ENCODE measurements at regions not wholly inside any gene's neighbourhood (a gene's known extent, or its start where the extent isn't known, plus 50 kb on each side); places are given as distances from the start of the nearest gene placed in this dataset.
"Not testable (repeated sequence)": the region's sequence is repeated elsewhere in the genome, so short reads cannot be mapped to it uniquely, and the experiment has no call there.

- DNase-seq (ENCODE audit: low read depth) = no peak
These were observed 1543.0 kb downstream of the SLITRK5 start for GRCh38 chr13:89214185-89214584.

GRCh38 chr13:89215319-89215718 lies 1544.1 kb downstream of the SLITRK5 start:
- DNase-seq (ENCODE audit: low read depth) = not testable (repeated sequence)

- no peak for DNase-seq (ENCODE audit: low read depth)
These were observed 1546.6 kb downstream of the SLITRK5 start for GRCh38 chr13:89217813-89218212.

- DNase-seq (ENCODE audit: low read depth) = no peak
These were observed 1550.5 kb downstream of the SLITRK5 start for GRCh38 chr13:89221557-89222158.

GRCh38 chr13:89227356-89227755 lies 1556.2 kb downstream of the SLITRK5 start:
- no peak for DNase-seq (ENCODE audit: low read depth)

- no peak for DNase-seq (ENCODE audit: low read depth)
These were observed 1567.3 kb downstream of the SLITRK5 start for GRCh38 chr13:89238496-89238895.

- no peak for DNase-seq (ENCODE audit: low read depth)
These were observed 1568.4 kb downstream of the SLITRK5 start for GRCh38 chr13:89239361-89240127.

GRCh38 chr13:89255844-89256406 lies 1584.8 kb downstream of the SLITRK5 start:
- no peak for DNase-seq (ENCODE audit: low read depth)

GRCh38 chr13:89267734-89268133 lies 1596.6 kb downstream of the SLITRK5 start:
- no peak for DNase-seq (ENCODE audit: low read depth)

GRCh38 chr13:89269737-89270136 lies 1598.6 kb downstream of the SLITRK5 start:
- DNase-seq (ENCODE audit: low read depth) = no peak

- no peak for DNase-seq (ENCODE audit: low read depth)
These were observed 1599.6 kb downstream of the SLITRK5 start for GRCh38 chr13:89270736-89271135.

- DNase-seq (ENCODE audit: low read depth) = no peak
These were observed 1608.2 kb downstream of the SLITRK5 start for GRCh38 chr13:89279374-89279773.

GRCh38 chr13:89281331-89281730 lies 1610.2 kb downstream of the SLITRK5 start:
- no peak for DNase-seq (ENCODE audit: low read depth)

GRCh38 chr13:89282241-89282640 lies 1611.1 kb downstream of the SLITRK5 start:
- no peak for DNase-seq (ENCODE audit: low read depth)

GRCh38 chr13:89287381-89287780 lies 1616.2 kb downstream of the SLITRK5 start:
- DNase-seq (ENCODE audit: low read depth) = no peak

GRCh38 chr13:89294115-89294867 lies 1623.1 kb downstream of the SLITRK5 start:
- DNase-seq (ENCODE audit: low read depth) = no peak

GRCh38 chr13:89307278-89307677 lies 1636.1 kb downstream of the SLITRK5 start:
- no peak for DNase-seq (ENCODE audit: low read depth)

GRCh38 chr13:89310943-89311672 lies 1639.9 kb downstream of the SLITRK5 start:
- no peak for DNase-seq (ENCODE audit: low read depth)

- DNase-seq (ENCODE audit: low read depth) = no peak
These were observed 1644.1 kb downstream of the SLITRK5 start for GRCh38 chr13:89315287-89315686.

GRCh38 chr13:89322466-89322865 lies 1651.3 kb downstream of the SLITRK5 start:
- no peak for DNase-seq (ENCODE audit: low read depth)

GRCh38 chr13:89324582-89324981 lies 1653.4 kb downstream of the SLITRK5 start:
- no peak for DNase-seq (ENCODE audit: low read depth)

- no peak for DNase-seq (ENCODE audit: low read depth)
These were observed 1672.0 kb downstream of the SLITRK5 start for GRCh38 chr13:89343165-89343564.

All from stimulated activated CD4-positive, alpha-beta T cell treated with anti-CD3 and anti-CD28 coated beads, Interleukin-2, amount 100 ng/mL, for 4 hours (primary cell).